Renal cortex interstitium (tissue), 11 donors: ENCODE measurements at regions not wholly inside any gene's neighbourhood (a gene's known extent, or its start where the extent isn't known, plus 50 kb on each side); places are given as distances from the start of the nearest gene placed in this dataset.

Source experiments
- DNase-seq, 11 donors: peaks; one replicate each; pipeline ENCODE4 v3.0.0-alpha.2; 2013; ENCODE audit warnings: low read depth in 9 of 11, low spot score in 4 of 11; ENCODE audit errors: extremely low read depth in 1 of 11

DNA sequence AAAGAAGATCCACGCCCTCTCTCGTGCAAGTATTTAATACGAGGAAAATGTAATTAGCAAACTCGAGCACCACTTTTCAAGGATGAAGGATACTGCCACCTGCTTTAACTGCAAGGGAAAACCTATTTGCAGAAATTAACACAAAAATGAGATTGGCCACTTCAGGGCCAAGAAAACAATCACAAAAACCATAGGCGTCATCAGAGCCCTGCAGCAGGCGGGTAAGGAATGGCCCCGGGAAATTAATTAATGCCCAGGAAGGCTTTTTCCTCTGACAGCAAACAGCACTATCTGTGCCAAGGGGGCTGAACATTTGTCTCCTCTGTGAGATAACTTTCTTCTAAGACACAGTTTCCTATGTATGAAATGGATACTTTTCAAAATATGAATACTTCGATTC is 255.7 kb downstream of the CTTN start:
- no peak for DNase-seq

DNA sequence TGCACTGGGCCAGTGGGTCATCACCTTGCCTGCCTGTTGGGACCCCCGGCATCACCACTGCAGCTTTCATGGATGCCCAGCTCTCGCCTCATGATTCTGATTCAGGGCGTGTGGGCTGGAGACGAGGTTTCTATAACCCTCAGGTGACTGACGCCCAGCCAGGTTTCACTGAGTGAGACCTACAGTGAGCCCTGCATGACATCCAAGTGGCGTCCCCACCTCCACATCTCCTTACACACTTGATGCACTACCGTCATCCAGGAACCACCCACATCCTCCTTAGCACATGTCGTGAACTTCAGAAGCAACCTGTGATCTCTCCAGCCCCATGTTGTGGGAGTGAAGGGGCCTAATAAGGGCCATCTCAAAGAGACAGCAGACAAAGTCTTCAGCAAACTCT is 257.5 kb downstream of the CTTN start:
- no peak for DNase-seq

DNA sequence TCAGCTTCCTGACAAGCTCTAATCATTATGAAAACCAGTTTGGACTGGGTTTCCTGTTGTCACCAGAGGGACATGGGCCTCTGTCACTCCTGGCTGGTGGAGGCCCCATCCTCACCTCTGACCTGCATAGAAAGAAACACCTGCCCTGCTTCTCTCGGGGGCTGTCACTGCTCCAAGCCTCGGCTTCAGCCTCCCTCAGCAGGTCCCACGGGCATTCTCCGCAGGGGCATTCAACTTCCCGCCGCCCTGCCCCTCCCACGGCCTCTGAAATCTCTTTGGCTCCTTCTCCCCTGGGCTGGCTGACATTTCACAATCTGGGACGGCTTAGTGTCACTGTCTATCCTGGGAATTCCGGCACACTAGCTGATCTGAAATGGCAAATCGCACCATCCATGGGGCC is 257.9 kb downstream of the CTTN start:
- DNase-seq: no peak

DNA sequence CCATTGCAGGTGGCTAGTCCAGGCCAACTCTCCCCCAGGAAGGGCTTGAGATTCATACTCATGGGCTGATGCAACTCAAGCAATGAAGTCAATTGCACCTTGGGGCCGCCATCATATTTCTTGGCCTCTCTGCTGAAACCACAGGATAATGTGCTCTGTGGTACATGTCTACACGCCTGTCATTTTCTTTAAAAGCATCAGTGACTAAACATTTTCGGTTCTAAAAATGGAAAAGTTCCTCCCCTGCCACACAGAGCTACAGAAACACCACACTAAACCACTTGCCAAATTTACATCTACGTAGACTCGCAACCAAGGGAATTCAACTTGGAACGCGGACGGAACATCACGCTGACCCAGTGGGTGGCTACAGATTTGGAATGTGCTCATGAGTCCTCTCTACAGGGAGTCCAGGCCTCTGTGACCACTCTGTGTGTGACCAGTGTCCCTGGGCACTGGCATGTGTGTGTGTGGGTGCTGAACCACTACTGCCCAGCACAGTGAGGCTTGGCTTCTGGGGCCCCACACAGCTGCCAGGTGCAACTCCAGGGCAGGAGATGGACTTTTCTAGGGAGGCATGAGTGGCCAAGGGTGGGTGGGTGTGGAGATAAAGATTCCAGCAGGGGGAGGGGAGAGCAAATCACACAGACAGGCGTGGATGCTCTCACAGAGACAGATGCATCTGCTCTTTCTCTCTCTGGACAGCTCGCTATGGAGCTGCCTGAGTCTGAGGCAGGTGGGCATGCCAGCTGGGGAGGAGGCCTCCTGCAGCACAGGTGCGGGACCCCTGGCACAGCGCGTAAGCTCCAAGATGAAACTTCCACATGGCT is 261.9 kb downstream of the CTTN start:
- no peak for DNase-seq

DNA sequence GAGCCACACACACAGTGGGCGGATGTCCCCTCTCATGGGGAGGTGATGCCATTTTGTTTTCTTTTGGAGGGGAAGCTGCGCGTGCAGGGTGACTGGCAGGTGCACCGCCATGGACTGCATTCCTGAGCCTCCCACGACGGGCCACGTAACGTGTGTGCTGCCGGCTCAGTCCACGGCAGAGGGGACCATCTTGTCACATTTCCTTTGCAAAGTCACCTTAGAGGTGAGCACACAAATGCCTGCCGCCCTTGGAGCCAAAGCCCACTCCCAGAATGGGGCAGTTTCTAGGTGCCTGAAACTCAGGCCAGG is 262.5 kb downstream of the CTTN start:
- DNase-seq: no peak

DNA sequence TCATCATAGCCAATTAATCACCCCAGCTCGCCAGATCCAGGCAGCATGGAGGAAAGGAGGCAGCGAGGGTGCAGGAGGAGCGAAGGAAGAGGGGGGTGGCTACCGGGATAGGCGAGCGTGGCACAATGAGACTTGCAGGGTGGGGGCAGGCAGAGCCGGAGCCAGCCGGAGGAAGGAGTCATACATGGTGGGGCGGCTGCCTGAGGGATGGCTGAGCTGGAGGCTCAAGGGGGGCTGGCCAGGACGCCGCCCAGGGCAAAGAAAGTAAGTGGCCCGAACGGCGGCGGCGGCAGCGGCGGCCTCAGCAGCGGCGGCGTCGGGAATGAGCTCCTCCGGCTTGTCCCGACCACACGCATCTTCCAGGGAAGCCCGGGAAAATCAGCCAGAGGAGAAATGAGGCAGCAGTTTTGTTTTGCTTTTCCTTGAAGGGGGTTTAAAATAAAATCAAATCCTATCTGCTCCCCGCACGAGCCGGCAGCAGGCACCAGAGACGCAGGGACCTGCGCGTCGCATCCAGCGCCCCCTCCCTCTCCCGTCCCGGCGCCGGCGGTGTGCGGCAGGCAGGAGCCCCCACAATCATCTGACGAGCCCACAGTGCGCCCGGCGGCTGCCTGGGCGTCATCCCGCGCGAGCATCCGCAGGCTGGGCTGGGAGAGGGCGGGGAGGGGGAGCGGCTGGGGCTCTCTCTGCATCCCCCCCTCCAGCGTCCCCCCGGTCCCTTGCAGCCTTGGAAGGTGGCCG is 263.6 kb downstream of the CTTN start:
- no peak for DNase-seq

DNA sequence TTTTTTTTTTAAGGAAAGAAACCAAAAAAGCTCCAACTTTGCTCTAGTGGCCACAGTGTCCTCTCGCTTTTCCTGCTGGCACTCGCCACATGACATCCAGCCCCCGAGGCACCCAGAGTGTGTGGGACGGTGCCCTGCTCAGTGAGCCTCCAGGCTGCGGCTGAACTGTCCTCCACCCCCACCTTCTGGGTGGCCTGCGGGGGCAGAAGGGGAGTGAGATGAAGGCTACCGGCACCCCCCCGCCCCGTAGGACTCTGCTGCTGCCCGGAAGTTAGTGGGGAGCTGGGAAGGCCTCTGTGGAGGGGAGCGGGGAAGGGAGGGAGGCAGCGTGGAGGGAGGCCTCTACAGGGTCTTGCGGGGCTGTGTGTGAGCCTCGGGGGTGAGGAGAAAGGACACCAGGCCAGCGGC is 264.4 kb downstream of the CTTN start:
- DNase-seq: no peak

DNA sequence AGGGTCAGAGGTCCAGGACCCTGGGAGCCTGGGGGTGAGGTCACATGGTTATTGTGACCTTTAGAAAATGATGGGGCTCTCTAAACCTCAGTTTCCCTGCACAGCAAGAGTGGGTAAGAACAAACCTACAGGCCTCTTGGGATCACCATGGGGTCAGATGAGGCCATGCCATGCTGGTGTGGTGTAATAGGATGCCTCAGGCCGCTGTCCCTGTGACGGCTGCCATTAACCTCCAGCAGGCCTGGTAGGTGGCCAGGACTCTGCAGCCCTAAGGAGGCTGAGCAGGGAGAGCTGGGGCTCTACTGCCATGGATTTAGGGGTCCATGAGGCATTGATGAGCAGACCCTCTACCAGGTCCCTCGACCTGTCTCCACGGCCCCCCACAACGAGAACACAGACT is 265.5 kb downstream of the CTTN start:
- no peak for DNase-seq

DNA sequence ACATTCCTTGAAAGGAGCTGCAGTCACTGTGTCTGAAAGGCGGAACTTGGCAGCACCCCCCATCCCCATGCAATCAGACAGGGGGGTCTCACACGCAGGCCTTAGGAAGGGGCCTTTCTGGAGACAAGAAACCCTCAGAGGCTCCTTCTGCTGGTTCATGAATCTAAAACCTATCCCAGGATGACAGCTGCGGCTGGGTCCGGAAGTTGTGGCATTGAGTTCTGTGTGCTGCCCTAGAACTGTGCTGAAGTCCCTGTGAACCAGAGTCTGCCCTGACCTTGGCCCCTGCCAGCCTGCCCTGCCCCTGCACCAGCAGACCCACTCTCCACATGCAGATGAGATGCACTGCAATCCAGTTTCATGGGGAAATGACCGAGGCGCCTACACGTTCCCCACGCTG is 268.0 kb downstream of the CTTN start:
- DNase-seq: no peak

DNA sequence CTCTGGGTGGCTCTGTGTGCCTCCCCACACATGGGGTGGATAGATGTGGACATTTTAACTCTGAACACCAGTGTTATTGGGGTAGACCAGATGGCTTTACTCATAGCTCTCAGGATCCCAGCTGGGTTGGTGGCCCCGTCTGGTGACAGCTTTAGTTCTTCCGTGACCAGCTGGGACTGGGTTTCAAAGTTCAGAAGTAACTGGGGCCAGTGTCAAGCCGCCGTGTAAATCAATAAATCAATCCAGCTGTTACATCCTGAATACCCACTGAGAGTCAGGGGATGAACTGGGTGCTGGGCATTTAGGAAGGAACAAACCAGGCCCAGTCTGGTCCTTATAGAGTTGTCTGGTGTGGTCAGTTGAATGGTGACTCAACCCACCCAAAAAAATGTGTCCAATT is 269.4 kb downstream of the CTTN start:
- no peak for DNase-seq

DNA sequence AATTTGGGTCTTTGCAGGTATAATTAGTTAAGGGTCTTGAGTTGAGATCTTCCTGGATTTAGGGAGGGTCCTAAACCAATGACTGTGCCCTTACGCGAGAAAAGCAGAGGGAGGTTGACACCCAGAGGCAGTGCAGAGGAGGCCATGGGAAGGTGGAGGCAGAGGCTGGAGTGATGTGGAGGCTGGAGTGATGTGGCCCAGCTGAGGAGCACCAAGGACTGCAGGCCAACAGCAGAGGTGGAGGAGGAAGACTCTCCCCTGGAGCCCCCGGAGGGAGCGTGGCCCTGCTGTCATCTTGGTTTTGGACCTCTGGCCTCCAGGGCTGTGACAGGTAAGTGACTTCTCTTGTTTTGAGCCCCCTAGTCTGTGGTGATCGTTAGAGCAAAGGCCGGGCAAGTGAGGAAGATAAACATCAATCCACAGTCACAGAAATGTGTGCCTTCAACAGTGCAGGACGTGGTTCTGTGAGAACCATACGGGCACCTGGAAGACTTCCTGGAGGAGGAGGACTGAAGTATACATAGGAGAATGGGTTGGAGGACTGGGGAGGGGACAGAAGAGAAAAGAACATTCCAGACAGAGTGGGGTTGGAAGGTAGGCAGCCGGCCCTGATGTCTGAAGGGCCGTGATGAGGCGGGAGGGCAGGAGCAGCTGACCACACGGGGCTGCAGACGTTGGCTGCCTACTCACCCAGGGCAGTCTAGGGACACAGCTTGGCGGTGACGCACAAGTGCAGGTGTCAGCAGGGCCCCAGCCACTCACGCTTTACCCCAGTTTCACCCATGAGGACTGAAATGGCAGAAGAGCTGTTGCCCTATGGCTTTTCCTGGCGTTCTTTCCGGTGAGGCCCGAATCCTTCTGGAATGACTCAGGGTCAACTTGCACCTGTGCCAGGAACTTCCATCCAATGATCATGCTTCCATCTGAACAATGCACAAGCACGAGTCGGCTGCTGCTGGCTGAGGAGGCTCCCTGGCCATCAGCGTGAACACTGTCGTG is 270.2 kb downstream of the CTTN start:
- no peak for DNase-seq

DNA sequence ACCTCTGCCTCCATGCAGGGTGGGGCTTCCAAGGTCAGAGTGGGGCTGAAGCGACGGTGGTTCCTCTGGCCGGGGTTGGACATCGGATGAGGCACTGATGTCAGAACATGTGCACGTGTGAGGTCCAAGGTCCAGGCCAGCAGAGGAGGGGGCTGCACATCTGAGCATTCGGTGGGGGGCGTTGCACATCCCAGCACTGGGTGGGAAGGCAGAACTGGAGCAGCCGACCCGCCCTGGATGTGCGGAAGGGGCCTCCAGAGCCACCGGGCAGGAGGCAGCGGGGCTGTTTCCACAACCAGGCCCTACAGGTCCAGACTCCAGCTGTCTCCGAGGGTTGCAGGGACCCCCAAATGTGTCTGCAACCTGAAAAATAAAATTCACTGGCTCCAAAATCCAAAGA is 271.0 kb downstream of the CTTN start:
- no peak for DNase-seq

DNA sequence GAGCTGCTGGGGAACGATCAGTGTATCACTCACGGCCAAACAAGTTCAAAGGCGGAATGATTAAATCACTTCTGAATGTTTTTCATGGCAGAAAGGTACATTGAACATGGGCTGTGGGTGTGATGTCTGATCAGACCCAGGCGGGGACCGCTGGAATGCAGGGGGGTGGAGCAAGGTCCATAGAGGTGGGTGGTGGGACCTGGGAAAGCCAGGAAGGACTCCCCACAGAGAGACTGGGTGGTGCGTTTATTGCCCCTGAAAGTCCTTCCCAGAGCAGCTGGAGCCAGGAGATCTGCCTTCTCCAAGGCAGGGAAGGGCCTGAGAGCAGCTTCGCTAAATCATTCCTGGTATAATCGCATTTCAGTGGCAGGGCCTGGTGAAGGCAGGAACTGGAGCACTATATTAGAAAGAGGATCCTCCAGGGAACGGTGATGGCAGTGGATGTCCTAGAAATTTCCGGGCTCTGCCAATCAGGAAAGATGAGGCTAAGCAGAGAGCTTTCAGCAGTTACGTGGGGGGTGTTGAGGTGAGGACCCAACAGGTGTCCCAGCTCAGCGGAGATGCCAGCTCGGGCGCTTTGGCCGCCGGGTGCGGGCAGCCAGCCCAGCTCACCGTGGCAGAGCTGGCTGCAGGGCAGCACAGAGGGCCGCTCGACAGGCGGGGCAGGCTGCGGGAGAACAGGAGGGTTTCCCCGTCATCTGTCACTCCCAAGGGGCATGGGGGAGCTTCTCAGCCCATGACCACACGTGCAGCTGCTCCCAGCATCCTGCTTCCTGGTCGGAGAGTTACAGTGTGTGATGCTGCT is 271.7 kb downstream of the CTTN start:
- DNase-seq: no peak

DNA sequence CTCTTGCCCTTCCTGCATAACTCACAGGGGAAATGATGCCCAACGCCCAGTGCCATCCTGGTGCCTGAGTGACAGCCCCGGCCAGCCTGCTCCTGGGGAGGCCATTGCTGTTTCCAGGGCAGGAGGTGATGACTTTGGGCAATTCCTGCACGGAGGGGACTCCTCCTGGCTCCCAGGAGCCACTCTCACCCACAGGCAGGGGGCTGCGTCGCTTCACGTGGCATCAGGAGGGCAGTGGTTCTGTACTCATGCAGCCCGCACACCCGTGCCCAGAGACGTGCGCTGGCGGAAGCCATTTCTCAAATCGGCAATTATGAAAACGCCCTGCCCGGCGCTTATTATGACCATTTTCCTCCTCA is 272.3 kb downstream of the CTTN start:
- DNase-seq: no peak

DNA sequence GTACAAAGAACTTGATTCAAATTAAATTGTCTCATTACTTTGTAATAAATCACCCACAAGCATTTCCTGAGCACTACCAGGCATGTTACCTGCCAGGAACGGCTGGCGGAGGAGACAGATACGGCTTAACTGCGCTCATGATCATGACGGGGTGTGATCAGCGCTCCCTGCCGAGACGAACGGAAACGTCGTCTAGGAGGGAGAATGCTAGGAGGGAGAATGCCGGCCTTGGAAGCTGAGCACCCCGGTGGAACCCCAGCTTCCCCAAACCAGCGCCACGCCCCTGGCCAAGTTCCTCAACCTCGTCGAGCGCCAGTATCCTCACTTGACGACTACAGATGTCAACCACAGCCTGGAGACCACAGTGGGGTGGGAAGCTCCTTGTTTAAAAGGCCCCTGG is 272.8 kb downstream of the CTTN start:
- no peak for DNase-seq

DNA sequence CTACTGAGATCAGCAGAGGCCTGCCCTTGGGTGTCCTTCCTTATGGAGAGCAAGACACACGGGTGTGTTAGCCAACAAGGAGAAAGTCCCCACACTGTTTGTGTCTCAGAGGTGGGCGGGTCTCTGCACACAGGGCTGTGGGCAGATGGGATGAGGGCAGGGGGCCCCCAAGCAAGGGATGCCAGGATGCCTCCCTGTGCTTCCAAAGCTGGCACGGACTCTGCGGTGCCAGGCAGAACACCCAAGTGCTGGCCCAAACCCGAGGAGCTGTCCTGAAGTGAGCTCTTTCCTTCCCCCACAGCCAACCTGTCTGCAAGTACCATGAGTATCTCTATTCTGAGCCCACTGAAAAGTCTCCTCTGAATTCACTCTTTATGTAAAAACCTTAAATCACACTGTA is 273.3 kb downstream of the CTTN start:
- DNase-seq: no peak

DNA sequence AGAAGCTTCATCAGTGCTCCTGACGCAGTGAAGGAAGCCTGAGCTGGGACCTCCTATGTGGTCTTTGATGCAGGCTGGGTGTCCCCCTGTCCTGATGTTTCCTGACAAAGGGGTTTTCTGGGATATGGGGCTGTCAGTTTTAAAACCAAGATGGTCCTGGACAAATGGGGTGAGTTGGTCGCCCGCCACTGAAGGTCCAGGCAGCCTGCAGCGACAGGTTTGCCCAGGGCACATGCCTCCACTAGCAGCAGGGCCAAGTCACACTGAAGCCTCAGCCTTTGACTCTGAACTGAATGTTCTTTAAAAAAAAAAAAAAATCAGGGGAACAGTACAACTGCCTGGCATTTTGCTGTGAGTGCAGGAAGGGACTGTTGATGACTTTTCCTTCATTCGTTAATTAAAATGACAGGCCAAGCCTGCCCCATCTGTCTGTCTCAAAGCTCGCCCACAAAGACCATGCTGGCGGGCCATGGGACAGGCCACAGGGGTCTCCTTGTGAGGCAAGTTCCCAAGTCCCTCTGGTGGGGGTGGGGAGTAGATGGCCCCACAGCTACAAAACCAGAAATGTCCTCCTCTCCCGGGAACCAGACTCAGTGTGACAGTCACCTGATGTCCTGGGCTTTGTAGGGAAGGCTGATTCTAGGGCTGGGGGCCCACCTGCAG is 274.8 kb downstream of the CTTN start:
- DNase-seq: no peak

DNA sequence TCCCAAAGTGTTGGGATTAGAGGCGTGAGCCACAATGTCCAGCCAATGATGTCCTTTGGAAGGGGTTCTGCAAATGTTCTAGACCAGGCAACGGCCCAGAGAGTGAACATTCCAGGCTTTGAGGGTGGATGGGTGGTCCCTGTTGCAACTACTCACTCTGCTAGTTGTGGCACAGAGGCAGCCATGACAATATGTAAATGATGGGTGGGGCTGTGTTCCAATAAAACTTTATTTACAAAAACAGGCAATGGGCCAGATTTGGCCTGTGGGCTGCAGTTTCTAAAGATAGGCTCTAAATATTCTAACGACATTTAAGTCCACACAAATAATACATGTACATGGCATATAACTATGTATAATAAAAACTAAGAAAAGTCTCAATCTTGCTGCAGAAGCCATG is 276.3 kb downstream of the CTTN start:
- no peak for DNase-seq
